Smooth muscle cell (in vitro differentiated cells): ENCODE measurements at regions not wholly inside any gene's neighbourhood (a gene's known extent, or its start where the extent isn't known, plus 50 kb on each side); places are given as distances from the start of the nearest gene placed in this dataset.

ENCODE experiments used
- DNase-seq: peaks from one replicate; lab custom pipeline; 2025; ENCODE audit not compliant: unreplicated experiment; lab: John Stamatoyannopoulos, UW
- H2AFZ ChIP-seq: fragments of 200-600 bp; sonication (generic); 2 replicates; pipeline ENCODE4 v1.6.0; 2016; ENCODE audit warnings: antibody characterized with exemption, low read depth, mild to moderate bottlenecking
- H3F3A ChIP-seq: fragments of 200-600 bp; sonication (generic); 2 replicates; pipeline ENCODE4 v1.6.0; 2017; ENCODE audit warnings: antibody characterized with exemption, low read depth
- H3K27ac ChIP-seq: fragments of 200-600 bp; sonication (generic); 2 replicates; pipeline ENCODE4 v1.5.1; 2016; ENCODE audit warnings: low read depth, mild to moderate bottlenecking
- H3K27me3 ChIP-seq: fragments of 200-600 bp; sonication (generic); 2 replicates; pipeline ENCODE4 v1.6.1; 2016; ENCODE audit warnings: low read depth, mild to moderate bottlenecking
- H3K36me3 ChIP-seq: fragments of 200-600 bp; sonication (generic); 2 replicates; pipeline ENCODE4 v1.5.1; 2016; ENCODE audit warnings: low read depth
- H3K4me1 ChIP-seq: fragments of 200-600 bp; sonication (generic); 2 replicates; pipeline ENCODE4 v1.5.1; 2016; ENCODE audit warnings: low read depth
- H3K4me2 ChIP-seq: fragments of 200-600 bp; sonication (generic); 2 replicates; pipeline ENCODE4 v1.6.0; 2016; ENCODE audit warnings: mild to moderate bottlenecking
- H3K4me3 ChIP-seq: fragments of 200-600 bp; sonication (generic); 2 replicates; pipeline ENCODE4 v1.5.1; 2016; ENCODE audit warnings: mild to moderate bottlenecking
- H3K79me2 ChIP-seq: fragments of 200-600 bp; sonication (generic); 2 replicates; pipeline ENCODE4 v1.6.0; 2016; ENCODE audit warnings: low read depth, mild to moderate bottlenecking
- H3K9ac ChIP-seq: fragments of 200-600 bp; sonication (generic); 2 replicates; pipeline ENCODE4 v1.6.0; 2016; ENCODE audit warnings: low read depth
- H3K9me3 ChIP-seq: fragments of 200-600 bp; sonication (generic); replicated peaks from 2 replicates; pipeline ENCODE4 v1.5.1; 2016; ENCODE audit warnings: low read depth
- H4K20me1 ChIP-seq: fragments of 200-600 bp; sonication (generic); 2 replicates; pipeline ENCODE4 v1.6.0; 2016; ENCODE audit warnings: low read depth
- CTCF ChIP-seq: fragments of 200-600 bp; sonication (generic); IDR thresholded peaks from 2 replicates; pipeline ENCODE4 v1.5.1; 2017; ENCODE audit warnings: borderline replicate concordance, mild to moderate bottlenecking, antibody characterized with exemption; ENCODE audit not compliant: insufficient read depth, poor library complexity, severe bottlenecking
- WGBS: methylation state at CpG from one replicate; pipeline ENCODE4 v1.1.7; 2016; ENCODE audit warnings: low lambda C conversion rate; 5-methylcytosine and 5-hydroxymethylcytosine counted together

GRCh38 chr6:164021589-164022250, 607.2 kb downstream of the QKI start:
- Histone ChIP-seq H3K9me3 (no peaks in the 10 kb centered on the region), H3K4me1 (no peaks in the 10 kb centered on the region), H3K4me3 (no peak overlapping the region), H3K9ac (no peak overlapping the region), H3F3A (no peaks in the 10 kb centered on the region), H3K27ac (no peak overlapping the region), H3K4me2 (no peak overlapping the region), H4K20me1 (no peaks in the 10 kb centered on the region), H3K36me3 (no peaks in the 10 kb centered on the region), H2AFZ (no peak overlapping the region), H3K79me2 (no peaks in the 10 kb centered on the region), H3K27me3 (peaks cover 3% of the 10 kb centered on the region)
- DNase-seq, result no peak
- WGBS, result 83% methylated on average over 14 of the region's 14 CpGs
- no peak for TF ChIP-seq CTCF

GRCh38 chr6:164020142-164020541, 605.6 kb downstream of the QKI start:
- Histone ChIP-seq H3K27ac (no peak overlapping the region), H2AFZ (no peak overlapping the region), H3K9ac (no peak overlapping the region), H3K4me3 (no peak overlapping the region), H3K79me2 (no peaks in the 10 kb centered on the region), H3K27me3 (peaks cover 3% of the 10 kb centered on the region), H3F3A (no peaks in the 10 kb centered on the region), H4K20me1 (no peaks in the 10 kb centered on the region), H3K4me1 (peaks cover 5% of the 10 kb centered on the region), H3K4me2 (no peak overlapping the region), H3K9me3 (no peaks in the 10 kb centered on the region), H3K36me3 (no peaks in the 10 kb centered on the region)
- 97% methylated on average over 21 of the region's 21 CpGs for WGBS
- no peak for DNase-seq
- no peak for TF ChIP-seq CTCF

- Histone ChIP-seq H3K36me3 (no peaks in the 10 kb centered on the region), H3K4me2 (no peak overlapping the region), H3K9ac (no peak overlapping the region), H3K9me3 (no peaks in the 10 kb centered on the region), H3K27me3 (no peaks in the 10 kb centered on the region), H3F3A (no peaks in the 10 kb centered on the region), H4K20me1 (no peaks in the 10 kb centered on the region), H3K4me3 (no peak overlapping the region), H3K4me1 (peaks cover 23% of the 10 kb centered on the region), H3K79me2 (no peaks in the 10 kb centered on the region), H2AFZ (no peak overlapping the region), H3K27ac (no peak overlapping the region)
- 93% methylated on average over 4 of the region's 4 CpGs for WGBS
- no peak for DNase-seq
- TF ChIP-seq CTCF, result no peak
These were observed 603.6 kb downstream of the QKI start for GRCh38 chr6:164018133-164018532.

- Histone ChIP-seq H2AFZ (no peak overlapping the region), H3K4me1 (peaks cover 23% of the 10 kb centered on the region), H3K4me3 (no peak overlapping the region), H3F3A (no peaks in the 10 kb centered on the region), H3K9ac (no peak overlapping the region), H3K4me2 (no peak overlapping the region), H4K20me1 (no peaks in the 10 kb centered on the region), H3K79me2 (no peaks in the 10 kb centered on the region), H3K27me3 (no peaks in the 10 kb centered on the region), H3K36me3 (no peaks in the 10 kb centered on the region), H3K27ac (no peak overlapping the region), H3K9me3 (no peaks in the 10 kb centered on the region)
- no peak for TF ChIP-seq CTCF
- 97% methylated on average over 6 of the region's 6 CpGs for whole genome bisulfite sequencing
- no peak for DNase-seq
These were observed 601.5 kb downstream of the QKI start for GRCh38 chr6:164016056-164016455.
